ENCODE measurements at regions not wholly inside any gene's neighbourhood (a gene's known extent, or its start where the extent isn't known, plus 50 kb on each side); places are given as distances from the start of the nearest gene placed in this dataset.
"Not testable (repeated sequence)": the region's sequence is repeated elsewhere in the genome, so short reads cannot be mapped to it uniquely, and the experiment has no call there.

DNA sequence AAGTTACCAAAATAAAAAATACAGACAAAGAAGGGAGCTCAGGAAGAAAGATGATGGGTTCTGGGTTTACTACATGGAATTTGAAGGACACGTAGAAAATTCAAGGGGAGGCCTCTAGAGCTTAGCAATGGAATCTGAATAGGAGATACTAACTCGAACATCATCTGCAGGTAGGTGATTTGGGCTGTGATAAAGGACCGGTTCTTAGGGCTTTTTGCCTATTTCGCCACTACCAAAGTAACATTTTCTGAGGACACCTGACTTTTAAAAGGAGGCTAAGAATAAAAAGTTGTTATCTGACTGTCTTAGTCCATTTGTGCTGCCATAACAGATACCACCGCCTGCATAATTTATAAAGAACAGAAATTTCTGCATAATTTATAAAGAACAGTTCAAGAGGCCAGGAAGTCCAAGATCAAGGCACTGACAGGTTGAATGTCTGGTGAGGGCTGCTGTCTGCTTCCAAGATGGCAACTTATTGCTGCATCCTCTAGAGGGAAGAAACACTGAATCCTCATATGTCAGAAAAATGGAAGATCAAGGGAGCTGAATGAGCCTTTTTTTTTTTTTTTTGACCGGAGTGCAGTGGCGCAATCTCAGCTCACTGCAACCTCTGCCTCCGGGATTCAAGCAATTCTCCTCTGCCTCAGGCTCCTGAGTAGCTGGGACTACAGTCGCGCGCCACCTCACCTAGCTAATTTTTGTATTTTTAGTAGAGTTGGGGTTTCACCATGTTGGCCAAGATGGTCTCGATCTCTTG, 67.9 kb upstream of the UBE2E2 start:
- intact Hi-C loops (cut with DNase I): no loop called here
- no peak for DNase-seq

DNA sequence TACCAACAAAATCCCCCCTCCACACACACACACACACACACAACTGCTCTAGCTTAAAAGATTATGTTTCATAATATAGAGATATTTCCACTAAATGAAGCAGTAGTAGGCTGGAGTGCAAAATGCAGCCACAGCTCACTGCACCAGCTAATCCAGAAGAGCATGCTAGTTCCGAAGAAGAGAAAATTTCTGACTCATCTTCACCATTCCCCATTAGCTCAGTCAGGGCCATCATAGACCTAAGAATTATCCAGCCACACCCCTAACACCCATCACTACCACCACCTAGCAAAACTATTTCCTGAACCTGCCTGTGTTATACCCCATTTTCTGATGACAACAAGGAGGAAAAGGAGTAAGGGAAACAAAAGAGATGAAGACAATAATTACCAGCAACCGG, 67.1 kb upstream of the UBE2E2 start:
- intact Hi-C loops (cut with DNase I): no loop called here

DNA sequence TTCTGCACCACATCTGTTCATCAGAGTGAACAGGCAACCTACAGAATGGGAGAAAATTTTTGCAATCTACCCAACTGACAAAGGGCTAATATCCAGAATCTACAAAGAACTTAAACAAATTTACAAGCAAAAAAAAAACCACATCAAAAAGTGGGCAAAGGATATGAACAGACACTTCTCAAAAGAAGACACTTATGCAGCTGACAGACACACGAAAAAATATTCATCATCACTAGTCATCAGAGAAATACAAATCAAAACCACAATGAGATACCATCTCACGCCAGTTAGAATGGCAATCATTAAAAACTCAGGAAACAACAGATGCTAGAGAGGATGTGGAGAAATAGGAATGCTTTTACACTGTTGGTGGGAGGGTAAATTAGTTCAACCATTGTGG, 59.1 kb upstream of the UBE2E2 start:
- DNase-seq; intact Hi-C loops (cut with DNase I): not testable (repeated sequence)

More for the DNA sequence above, 67.1 kb upstream of the UBE2E2 start:
- DNase-seq: no peak

DNA sequence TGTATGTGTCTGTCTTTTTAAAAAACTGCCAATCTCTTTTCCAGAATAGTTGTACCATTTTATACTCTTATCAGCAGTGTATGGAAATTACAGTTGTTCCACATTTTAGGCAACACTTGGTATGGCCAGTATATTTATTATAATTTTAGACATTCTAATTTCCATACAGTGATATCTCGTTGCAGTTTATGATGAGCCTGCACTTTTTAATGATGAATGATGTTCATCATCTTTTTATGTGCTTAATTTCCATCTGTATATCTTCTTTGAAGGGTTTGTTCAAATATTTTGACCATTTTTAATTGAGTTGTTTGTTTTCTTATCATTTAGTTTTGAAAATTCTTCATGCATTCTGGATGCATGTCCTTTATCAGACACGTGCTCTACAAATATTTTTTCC, 57.0 kb upstream of the UBE2E2 start:
- intact Hi-C loops (cut with DNase I): no loop called here
- DNase-seq: no peak

DNA sequence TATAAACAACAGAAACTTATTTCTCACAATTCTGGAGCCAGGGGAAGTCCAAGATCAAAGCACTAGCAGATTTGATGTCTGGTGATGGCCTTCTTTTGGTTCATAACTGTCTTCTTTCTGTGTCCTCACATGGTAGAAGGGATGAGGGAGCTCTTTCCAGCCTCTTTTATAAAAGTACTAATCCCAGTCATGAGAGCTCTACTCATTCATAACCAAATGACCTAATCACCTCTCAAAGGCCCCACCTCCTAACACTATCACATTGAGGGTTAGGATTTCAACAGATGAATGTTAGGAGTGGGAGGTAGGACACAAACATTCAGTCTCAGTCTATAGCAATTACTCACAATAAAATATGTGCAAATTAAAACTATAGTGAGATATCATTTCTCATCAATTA, 50.1 kb upstream of the UBE2E2 start:
- intact Hi-C loops (cut with DNase I): no loop called here
- no peak for DNase-seq
